ENCODE measurements at regions not wholly inside any gene's neighbourhood (a gene's known extent, or its start where the extent isn't known, plus 50 kb on each side); places are given as distances from the start of the nearest gene placed in this dataset.

DNA sequence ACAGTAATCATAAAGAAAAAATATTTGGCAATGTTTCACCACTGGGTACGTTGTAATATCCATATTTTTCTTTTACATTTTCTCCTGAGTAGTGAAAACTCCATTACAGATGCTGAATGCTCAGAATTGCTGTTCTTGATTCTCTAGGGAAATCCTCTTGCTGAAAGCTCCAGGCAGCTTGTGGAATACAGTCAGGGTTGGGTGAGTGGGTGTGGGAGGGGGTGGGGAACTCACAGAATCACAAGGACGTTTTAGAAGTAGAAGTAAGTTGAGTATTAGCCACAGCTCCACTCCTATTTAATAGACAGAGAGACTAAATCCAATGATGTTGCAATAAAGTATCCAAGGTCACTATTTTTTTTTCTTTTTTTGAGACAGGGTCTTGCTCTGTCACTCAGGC lies 1270.9 kb downstream of the TYW1 start:
- Histone ChIP-seq H3K9me3 (ENCODE audit: insufficient read depth in 2 of 2, low read depth in 1 of 2, low read length in 1 of 2) (no peaks in the 10 kb centered on the region), H2BK12ac (ENCODE audit: low read depth, low read length) (no peak overlapping the region), H3K79me1 (ENCODE audit: low read depth, low read length) (no peaks in the 10 kb centered on the region), H3K23me2 (ENCODE audit: low read depth, low read length) (no peaks in the 10 kb centered on the region), H3K27me3 (replicated peaks in 1 of 4; ENCODE audit: control insufficient read depth in 3 of 4, extremely low read depth in 1 of 4, insufficient read depth in 3 of 4, low read length in 3 of 4) (no peaks in the 10 kb centered on the region), H3K14ac (ENCODE audit: insufficient read length) (no peak overlapping the region), H3K4me2 (ENCODE audit: insufficient read depth in 1 of 2, low read depth in 2 of 2, low read length in 2 of 2) (no peak overlapping the region), H2BK15ac (ENCODE audit: low read length) (no peak overlapping the region), H2AK5ac (ENCODE audit: low read depth, low read length) (no peak overlapping the region), H3K18ac (ENCODE audit: extremely low read depth, low read length) (no peak overlapping the region), H4K8ac (ENCODE audit: extremely low read depth, insufficient read depth, low read length) (no peak overlapping the region), H2BK5ac (ENCODE audit: low read depth, low read length) (no peak overlapping the region), H2AFZ (ENCODE audit: low read length) (no peak overlapping the region), H2BK120ac (replicated peaks; ENCODE audit: low read depth, low read length) (no peak overlapping the region), H3K36me3 (ENCODE audit: control insufficient read depth in 2 of 4, insufficient read depth in 4 of 4, low read length in 3 of 4) (no peaks in the 10 kb centered on the region), H3K56ac (replicated peaks; ENCODE audit: insufficient read length, low read depth, low read length) (no peak overlapping the region), H3K4me3 (ENCODE audit: extremely low read depth in 1 of 4, insufficient read depth in 2 of 4, low read depth in 3 of 4, low read length in 4 of 4) (no peak overlapping the region), H3K23ac (ENCODE audit: insufficient read length) (no peak overlapping the region), H3K4me1 (replicated peaks in 1 of 4; ENCODE audit: control insufficient read depth in 3 of 4, insufficient read depth in 4 of 4, low read length in 3 of 4) (no peaks in the 10 kb centered on the region), H4K20me1 (replicated peaks in 1 of 2; ENCODE audit: control insufficient read depth in 1 of 2, insufficient read depth in 2 of 2, low read length in 2 of 2) (no peaks in the 10 kb centered on the region), H4K5ac (ENCODE audit: insufficient read length, low read depth, low read length) (no peak overlapping the region), H3K27ac (ENCODE audit: low read depth, low read length) (no peak overlapping the region), H2BK20ac (ENCODE audit: low read length) (no peak overlapping the region), H3K4ac (replicated peaks; ENCODE audit: insufficient read length, low read depth, low read length) (no peak overlapping the region), H3K79me2 (ENCODE audit: control insufficient read depth in 1 of 2, insufficient read depth in 2 of 2, low read length in 2 of 2) (no peaks in the 10 kb centered on the region), H4K91ac (replicated peaks; ENCODE audit: insufficient read length, low read length) (no peak overlapping the region), H3K9ac (replicated peaks in 1 of 4; ENCODE audit: extremely low read depth in 1 of 4, low read depth in 3 of 4, low read length in 3 of 4) (no peak overlapping the region)
- ChIA-PET POLR2A (ENCODE audit: partially characterized antibody) (no interaction called here), CTCF (ENCODE audit: partially characterized antibody) (no interaction called here)
- FAIRE-seq (no peak), DNase-seq (ENCODE audit: low read depth in 1 of 2, low spot score in 2 of 2) (no peak)
- 83% methylated on average over 2 of the region's 2 CpGs; no CpG with 5 or more reads in 1 of the 2 experiments for WGBS, 2 experiments (ENCODE audit: extremely low coverage in 1 of 2, insufficient coverage in 1 of 2, insufficient read length in 1 of 2, insufficient replicate concordance in 2 of 2, low coverage in 1 of 2, low lambda C conversion rate in 2 of 2, missing lambda C conversion rate in 1 of 2)
- TF ChIP-seq USF2 (IDR thresholded peaks at IDR 0.05; ENCODE audit: low read length) = no peak
- no peak for TF ChIP-seq E2F6 (IDR thresholded peaks at IDR 0.05)
- no peak for TF ChIP-seq TCF12 (IDR thresholded peaks at IDR 0.05; ENCODE audit: low read depth, low read length)
- TF ChIP-seq EP300 (IDR thresholded peaks at IDR 0.05; ENCODE audit: borderline replicate concordance in 1 of 2, low read depth in 2 of 2, low read length in 2 of 2) = no peak

Data from H1 (cell line).